ENCODE measurements at regions not wholly inside any gene's neighbourhood (a gene's known extent, or its start where the extent isn't known, plus 50 kb on each side); places are given as distances from the start of the nearest gene placed in this dataset.

DNA sequence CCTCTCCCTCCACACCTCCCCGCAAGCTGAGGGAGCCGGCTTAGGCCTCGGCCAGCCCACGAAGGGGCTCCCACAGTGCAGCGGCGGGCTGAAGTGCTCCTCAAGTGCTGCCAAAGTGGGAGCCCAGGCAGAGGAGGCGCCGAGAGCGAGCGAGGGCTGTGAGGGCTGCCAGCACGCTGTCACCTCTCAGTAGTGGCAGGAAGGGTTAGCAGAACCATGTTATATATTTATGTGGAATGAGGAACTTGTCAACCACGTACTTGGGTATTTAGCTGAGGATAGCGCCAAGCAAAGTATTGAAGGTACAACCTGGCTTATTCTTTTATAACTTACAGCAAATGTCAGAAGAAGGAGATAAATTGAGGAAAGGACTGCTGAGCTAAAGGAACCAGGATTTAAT is 144.1 kb upstream of the MGAT5 start:
- TF ChIP-seq, protein P1, sequence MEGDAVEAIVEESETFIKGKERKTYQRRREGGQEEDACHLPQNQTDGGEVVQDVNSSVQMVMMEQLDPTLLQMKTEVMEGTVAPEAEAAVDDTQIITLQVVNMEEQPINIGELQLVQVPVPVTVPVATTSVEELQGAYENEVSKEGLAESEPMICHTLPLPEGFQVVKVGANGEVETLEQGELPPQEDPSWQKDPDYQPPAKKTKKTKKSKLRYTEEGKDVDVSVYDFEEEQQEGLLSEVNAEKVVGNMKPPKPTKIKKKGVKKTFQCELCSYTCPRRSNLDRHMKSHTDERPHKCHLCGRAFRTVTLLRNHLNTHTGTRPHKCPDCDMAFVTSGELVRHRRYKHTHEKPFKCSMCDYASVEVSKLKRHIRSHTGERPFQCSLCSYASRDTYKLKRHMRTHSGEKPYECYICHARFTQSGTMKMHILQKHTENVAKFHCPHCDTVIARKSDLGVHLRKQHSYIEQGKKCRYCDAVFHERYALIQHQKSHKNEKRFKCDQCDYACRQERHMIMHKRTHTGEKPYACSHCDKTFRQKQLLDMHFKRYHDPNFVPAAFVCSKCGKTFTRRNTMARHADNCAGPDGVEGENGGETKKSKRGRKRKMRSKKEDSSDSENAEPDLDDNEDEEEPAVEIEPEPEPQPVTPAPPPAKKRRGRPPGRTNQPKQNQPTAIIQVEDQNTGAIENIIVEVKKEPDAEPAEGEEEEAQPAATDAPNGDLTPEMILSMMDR (IDR thresholded peaks at IDR 0.05) = no peak
- no peak for TF ChIP-seq POLR2A (IDR thresholded peaks at IDR 0.05)
